Right atrium auricular region (tissue), 2 donors: ENCODE measurements at regions not wholly inside any gene's neighbourhood (a gene's known extent, or its start where the extent isn't known, plus 50 kb on each side); places are given as distances from the start of the nearest gene placed in this dataset.

Experiments
- DNase-seq: peaks from one replicate; pipeline ENCODE4 v3.0.0-alpha.2; 2019; ENCODE audit warnings: low spot score
- H3K27ac ChIP-seq, 2 donors: fragments of 200-600 bp; sonication (generic); 1 replicate in 1 of 2; 2 replicates in 1 of 2; pipeline ENCODE4 v1.5.1; 2016 to 2019
- H3K27me3 ChIP-seq, 2 donors: fragments of 200-600 bp; sonication (generic); one replicate each; pipeline versions ENCODE4 v1.5.1 to v1.6.0; 2017 to 2019
- H3K36me3 ChIP-seq: fragments of 200-600 bp; sonication (generic); one replicate; pipeline ENCODE4 v1.5.1; 2016
- H3K4me1 ChIP-seq, 2 donors: fragments of 200-600 bp; sonication (generic); one replicate each; pipeline versions ENCODE4 v1.5.1 to v1.6.0; 2017 to 2019
- H3K4me3 ChIP-seq, 2 donors: fragments of 200-600 bp; sonication (generic); 1 replicate in 1 of 2; 2 replicates in 1 of 2; pipeline ENCODE4 v1.5.1; 2017 to 2019; ENCODE audit warnings: mild to moderate bottlenecking in 1 of 2, moderate library complexity in 1 of 2
- H3K9me3 ChIP-seq, 2 donors: fragments of 200-600 bp; sonication (generic); one replicate each; pipeline ENCODE4 v1.5.1; 2019
- TF ChIP-seq, protein P1 (sequence below), 2 donors: fragments of 200-600 bp; sonication (generic); IDR thresholded peaks; one replicate each; pipeline ENCODE4 v1.5.1; 2019; ENCODE audit warnings: antibody characterized with exemption in 2 of 2

DNA sequence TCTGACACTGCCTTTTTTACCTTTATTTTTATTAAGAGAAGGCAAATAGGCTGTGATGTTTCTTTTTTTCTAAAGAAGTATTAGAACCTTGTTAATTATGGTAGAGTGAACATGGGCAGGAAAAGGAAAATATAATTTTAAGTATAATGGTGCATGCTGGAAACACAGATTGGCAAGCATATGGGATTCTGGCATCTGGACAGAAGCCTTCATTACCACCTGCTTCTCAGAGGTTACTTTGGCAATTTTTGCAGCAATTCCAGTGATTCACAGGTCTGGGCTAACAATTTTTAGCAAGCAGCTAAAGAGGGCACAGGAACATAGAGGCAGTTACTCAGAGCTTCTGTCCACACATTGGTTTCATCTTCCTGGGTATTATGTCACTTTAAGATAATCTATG is 258.3 kb downstream of the DIPK2A start:
- Histone ChIP-seq H3K27me3 (no peaks in the 10 kb centered on the region), H3K27ac (no peak overlapping the region), H3K36me3 (no peaks in the 10 kb centered on the region), H3K4me1 (no peaks in the 10 kb centered on the region), H3K4me3 (no peak overlapping the region), H3K9me3 (no peaks in the 10 kb centered on the region)
- TF ChIP-seq, protein P1, sequence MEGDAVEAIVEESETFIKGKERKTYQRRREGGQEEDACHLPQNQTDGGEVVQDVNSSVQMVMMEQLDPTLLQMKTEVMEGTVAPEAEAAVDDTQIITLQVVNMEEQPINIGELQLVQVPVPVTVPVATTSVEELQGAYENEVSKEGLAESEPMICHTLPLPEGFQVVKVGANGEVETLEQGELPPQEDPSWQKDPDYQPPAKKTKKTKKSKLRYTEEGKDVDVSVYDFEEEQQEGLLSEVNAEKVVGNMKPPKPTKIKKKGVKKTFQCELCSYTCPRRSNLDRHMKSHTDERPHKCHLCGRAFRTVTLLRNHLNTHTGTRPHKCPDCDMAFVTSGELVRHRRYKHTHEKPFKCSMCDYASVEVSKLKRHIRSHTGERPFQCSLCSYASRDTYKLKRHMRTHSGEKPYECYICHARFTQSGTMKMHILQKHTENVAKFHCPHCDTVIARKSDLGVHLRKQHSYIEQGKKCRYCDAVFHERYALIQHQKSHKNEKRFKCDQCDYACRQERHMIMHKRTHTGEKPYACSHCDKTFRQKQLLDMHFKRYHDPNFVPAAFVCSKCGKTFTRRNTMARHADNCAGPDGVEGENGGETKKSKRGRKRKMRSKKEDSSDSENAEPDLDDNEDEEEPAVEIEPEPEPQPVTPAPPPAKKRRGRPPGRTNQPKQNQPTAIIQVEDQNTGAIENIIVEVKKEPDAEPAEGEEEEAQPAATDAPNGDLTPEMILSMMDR (IDR thresholded peaks at IDR 0.05): no peak
- DNase-seq: no peak

DNA sequence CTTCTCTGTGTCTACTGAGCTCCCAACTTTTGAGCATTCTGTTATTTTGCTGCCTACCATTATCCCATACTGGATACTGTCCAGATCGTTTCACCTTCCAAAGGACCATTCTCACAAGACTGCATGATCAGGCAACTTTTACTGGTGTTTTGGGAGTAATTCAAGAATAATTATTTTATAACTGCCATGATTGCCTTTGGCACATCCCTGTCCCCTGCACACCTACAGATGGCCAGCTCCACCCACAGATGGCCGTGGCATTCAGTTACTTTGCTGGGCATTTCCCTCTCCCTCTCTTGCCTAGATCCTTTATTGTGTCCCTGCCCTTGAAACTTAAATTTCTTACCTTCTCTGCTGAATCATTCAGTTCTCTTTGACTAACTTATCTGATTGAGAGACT is 263.9 kb downstream of the DIPK2A start:
- no peak for DNase-seq
- Histone ChIP-seq H3K4me3 (no peak overlapping the region), H3K27me3 (no peaks in the 10 kb centered on the region), H3K4me1 (no peaks in the 10 kb centered on the region), H3K27ac (no peak overlapping the region), H3K9me3 (no peaks in the 10 kb centered on the region), H3K36me3 (no peaks in the 10 kb centered on the region)
- TF ChIP-seq, protein P1 (IDR thresholded peaks at IDR 0.05): no peak

DNA sequence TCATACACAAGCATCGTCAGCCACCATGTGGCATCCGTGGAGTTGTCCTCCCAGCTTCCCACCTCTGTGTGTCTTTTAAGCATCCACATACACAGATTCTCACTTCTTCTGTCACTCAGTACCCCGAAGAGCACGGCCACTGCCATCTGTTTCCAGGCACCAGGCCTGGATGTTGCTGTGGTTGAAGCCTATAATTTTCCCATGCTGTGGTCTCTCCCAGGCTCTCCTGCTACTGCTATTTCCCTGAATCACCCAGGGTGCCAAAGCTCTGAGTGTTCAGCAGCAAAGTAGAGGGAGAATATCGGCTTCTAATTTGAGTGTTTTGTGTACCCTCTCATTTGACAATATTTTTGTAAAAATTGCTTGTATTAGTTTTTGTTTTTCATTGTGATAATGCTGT is 265.7 kb downstream of the DIPK2A start:
- Histone ChIP-seq H3K4me1 (no peaks in the 10 kb centered on the region), H3K27me3 (no peaks in the 10 kb centered on the region), H3K9me3 (no peaks in the 10 kb centered on the region), H3K4me3 (no peak overlapping the region), H3K36me3 (no peaks in the 10 kb centered on the region), H3K27ac (no peak overlapping the region)
- TF ChIP-seq, protein P1 (IDR thresholded peaks at IDR 0.05): no peak
- no peak for DNase-seq

DNA sequence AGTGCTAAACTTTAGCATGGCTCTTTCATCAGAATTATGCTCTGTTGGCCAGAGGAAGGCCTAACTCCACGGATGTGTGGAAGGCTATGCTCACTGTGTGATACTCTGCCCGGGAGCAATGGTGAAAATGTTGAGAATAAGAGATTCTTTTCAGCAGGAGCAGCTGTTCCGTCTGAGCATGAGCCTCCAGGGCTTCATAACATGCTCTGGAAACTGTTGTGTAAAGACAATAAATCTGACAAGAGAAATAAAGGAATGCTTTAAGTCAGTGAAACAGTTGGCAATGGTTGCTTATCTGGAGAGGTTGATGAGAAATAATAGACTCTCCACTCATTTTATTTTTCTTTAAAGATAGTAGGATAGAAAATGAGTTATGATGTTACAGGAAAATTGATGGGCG is 269.8 kb downstream of the DIPK2A start:
- TF ChIP-seq, protein P1 (IDR thresholded peaks at IDR 0.05): no peak
- H3K27me3 ChIP-seq: no peaks in the 10 kb centered on the region
- no peaks in the 10 kb centered on the region for H3K9me3 ChIP-seq
- no peak overlapping the region for H3K27ac ChIP-seq
- no peaks in the 10 kb centered on the region for H3K4me1 ChIP-seq
- H3K4me3 ChIP-seq: no peak overlapping the region
- no peaks in the 10 kb centered on the region for H3K36me3 ChIP-seq
- no peak for DNase-seq

DNA sequence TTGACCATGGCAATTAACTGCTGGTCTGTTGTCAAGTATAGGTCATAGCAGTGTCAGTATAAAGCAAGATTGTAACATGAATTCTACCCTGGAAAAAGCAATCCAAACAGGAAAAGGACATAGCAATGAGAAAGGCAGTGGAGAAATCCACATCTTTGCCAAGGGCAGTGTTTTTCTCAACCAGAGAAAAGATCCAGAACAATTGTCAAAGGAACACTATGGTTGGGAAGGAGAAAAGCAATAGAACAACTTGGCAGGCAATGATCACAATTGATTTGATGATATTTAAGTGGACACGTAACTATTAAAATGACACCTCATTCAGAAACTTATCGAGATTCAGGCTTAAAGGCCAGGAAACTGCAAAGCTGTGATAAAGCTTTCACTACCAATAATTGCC is 271.1 kb downstream of the DIPK2A start:
- no peak for DNase-seq
- no peaks in the 10 kb centered on the region for H3K27me3 ChIP-seq
- no peaks in the 10 kb centered on the region for H3K9me3 ChIP-seq
- no peak overlapping the region for H3K27ac ChIP-seq
- TF ChIP-seq, protein P1 (IDR thresholded peaks at IDR 0.05): no peak
- no peak overlapping the region for H3K4me3 ChIP-seq
- no peaks in the 10 kb centered on the region for H3K36me3 ChIP-seq
- no peaks in the 10 kb centered on the region for H3K4me1 ChIP-seq

DNA sequence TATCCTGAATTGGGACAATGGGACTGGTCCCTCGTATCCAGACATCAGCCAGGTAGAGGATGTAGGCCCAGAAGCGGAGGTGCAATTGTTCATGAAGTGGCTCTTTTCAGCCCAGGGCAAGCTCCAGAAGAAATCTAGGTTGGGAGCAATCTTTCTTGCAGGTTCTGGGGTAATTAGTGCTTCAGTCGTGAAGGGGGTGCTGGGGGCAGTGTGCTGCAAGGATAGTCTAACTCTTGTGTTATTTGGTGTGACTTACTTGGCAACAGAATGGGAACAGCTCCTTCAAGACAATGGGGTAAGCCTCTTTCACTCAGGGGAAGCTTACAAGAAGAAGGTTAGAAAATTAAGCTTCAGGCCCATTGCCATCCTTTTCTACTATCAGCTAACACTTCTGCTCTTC is 273.0 kb downstream of the DIPK2A start:
- Histone ChIP-seq H3K4me1 (no peaks in the 10 kb centered on the region), H3K27ac (no peak overlapping the region), H3K36me3 (no peaks in the 10 kb centered on the region), H3K27me3 (no peaks in the 10 kb centered on the region), H3K9me3 (no peaks in the 10 kb centered on the region), H3K4me3 (no peak overlapping the region)
- TF ChIP-seq, protein P1 (IDR thresholded peaks at IDR 0.05): no peak
- no peak for DNase-seq
